K562 (cell line): ENCODE measurements at regions not wholly inside any gene's neighbourhood (a gene's known extent, or its start where the extent isn't known, plus 50 kb on each side); places are given as distances from the start of the nearest gene placed in this dataset.
"Not testable (repeated sequence)": the region's sequence is repeated elsewhere in the genome, so short reads cannot be mapped to it uniquely, and the experiment has no call there.

Source experiments
- ATAC-seq: fragments of 200-7000 bp; cut with Tn5 transposase; 3 replicates; pipeline ENCODE4 v1.9.1; 2020; ENCODE audit warnings: moderate library complexity
- BruUV-seq: library from RNA; stranded (reverse); fragments of 400-500 nt; replicated peaks from 2 replicates; lab custom pipeline; 2021; lab: Mats Ljungman, UMichigan
- CTCF ChIA-PET: fragments of 300-600 bp; formaldehyde crosslinking; extraction: SDS; loops from one replicate; lab custom pipeline; 2021; ENCODE audit warnings: low intra/inter-chr PET ratio; lab: Yijun Ruan, JAX
- POLR2A ChIA-PET: fragments of 300-600, 350-650 bp; sonication (Branson Sonifier 250); formaldehyde crosslinking; extraction: SDS; loops from one replicate; lab custom pipeline; 2021; ENCODE audit warnings: antibody characterized with exemption, inconsistent platforms; lab: Yijun Ruan, JAX
- DNase-seq, 4 experiments: peaks; one replicate each; pipeline versions ENCODE4 v3.0.0 to v3.0.0-alpha.2; 2011 to 2018; ENCODE audit warnings: low spot score in 3 of 4, mixed read lengths in 3 of 4; ENCODE audit errors: extremely low read depth in 1 of 4
- FAIRE-seq: peaks from 2 replicates; lab custom pipeline; 2011; peaks lifted over from hg19 to GRCh38; lab: Jason Lieb, UNC
- H2AFZ ChIP-seq: 2 replicates; pipeline ENCODE4 v1.6.0; 2011; ENCODE audit warnings: low read depth, low read length, control low read depth, inconsistent platforms
- H3K27ac ChIP-seq: fragments of 200-600 bp; 3 replicates; pipeline ENCODE4 v1.8.0; 2011; ENCODE audit warnings: low read depth, mild to moderate bottlenecking, control low read depth, inconsistent platforms, low read length, moderate library complexity, mixed read lengths; ENCODE audit errors: extremely low read depth
- H3K27me3 ChIP-seq, 2 experiments: fragments of 300-600 bp in 1 of 2; 2 replicates in 1 of 2; 3 replicates in 1 of 2; pipeline versions ENCODE4 v1.6.0 to v1.8.0; 2011; ENCODE audit warnings: inconsistent platforms in 2 of 2, low read length in 2 of 2, mild to moderate bottlenecking in 1 of 2, mixed read lengths in 1 of 2, moderate library complexity in 1 of 2; ENCODE audit not compliant: control insufficient read depth in 2 of 2, insufficient read depth in 2 of 2
- H3K36me3 ChIP-seq: fragments of 300-600 bp; 3 replicates; pipeline ENCODE4 v1.8.0; 2011; ENCODE audit warnings: mild to moderate bottlenecking, low read length, inconsistent platforms; ENCODE audit not compliant: control insufficient read depth, insufficient read depth
- H3K4me1 ChIP-seq, 2 experiments: fragments of 200-600 bp in 1 of 2; replicated peaks in 1 of 2; 2 replicates in 1 of 2; 3 replicates in 1 of 2; pipeline versions ENCODE4 v1.5.1 to v1.8.0; 2011; ENCODE audit warnings: inconsistent platforms in 2 of 2, low read length in 2 of 2, mild to moderate bottlenecking in 1 of 2, mixed read lengths in 1 of 2, moderate library complexity in 1 of 2; ENCODE audit not compliant: control insufficient read depth in 2 of 2, insufficient read depth in 2 of 2
- H3K4me2 ChIP-seq: 2 replicates; pipeline ENCODE4 v1.6.1; 2011; ENCODE audit warnings: low read length, control low read depth, inconsistent platforms, mixed read lengths; ENCODE audit not compliant: insufficient read depth
- H3K4me3 ChIP-seq: fragments of 200-600 bp; sonication (generic), shearing (Covaris generic); 2 replicates; pipeline ENCODE4 v1.5.1; 2016; ENCODE audit warnings: control low read depth, inconsistent platforms
- H3K79me2 ChIP-seq: fragments of 200-600 bp; 3 replicates; pipeline ENCODE4 v1.8.0; 2011; ENCODE audit warnings: low read length, inconsistent platforms; ENCODE audit not compliant: control insufficient read depth, insufficient read depth
- H3K9ac ChIP-seq, 2 experiments: 2 replicates each; pipeline versions ENCODE4 v1.6.0 to v1.6.1; 2011; ENCODE audit warnings: low read depth in 2 of 2, low read length in 2 of 2, control low read depth in 1 of 2, inconsistent platforms in 1 of 2, mild to moderate bottlenecking in 1 of 2, mixed read lengths in 1 of 2; ENCODE audit not compliant: insufficient read depth in 1 of 2
- H3K9me1 ChIP-seq: one replicate; pipeline ENCODE4 v1.6.0; 2011; ENCODE audit warnings: inconsistent platforms, mild to moderate bottlenecking, low read length, moderate library complexity; ENCODE audit not compliant: control insufficient read depth, insufficient read depth
- H3K9me3 ChIP-seq: replicated peaks from 2 replicates; pipeline ENCODE4 v1.5.1; 2011; ENCODE audit warnings: low read depth, low read length, inconsistent platforms; ENCODE audit not compliant: control insufficient read depth, insufficient read depth
- H4K20me1 ChIP-seq: replicated peaks from 2 replicates; pipeline ENCODE4 v1.6.1; 2011; ENCODE audit warnings: low read length, inconsistent platforms, mixed read lengths; ENCODE audit not compliant: control insufficient read depth, insufficient read depth
- ARID2 ChIP-seq: fragments of 450-650 bp; IDR thresholded peaks from 2 replicates; pipeline ENCODE4 v1.6.1; 2017; ENCODE audit warnings: antibody characterized with exemption, mild to moderate bottlenecking
- MBD2 ChIP-seq: sonication (generic); IDR thresholded peaks from 2 replicates; pipeline ENCODE4 v1.6.1; 2016; ENCODE audit warnings: low read depth, borderline replicate concordance
- PHB2 ChIP-seq: fragments of 450-650 bp; IDR thresholded peaks from 2 replicates; pipeline ENCODE4 v1.6.1; 2017; ENCODE audit warnings: low read depth
- POLR2AphosphoS5 ChIP-seq: IDR thresholded peaks from 2 replicates; pipeline ENCODE4 v1.6.1; 2011; ENCODE audit warnings: mild to moderate bottlenecking, low read depth, low read length, moderate library complexity; ENCODE audit not compliant: control insufficient read depth, insufficient read depth
- ZNF121 ChIP-seq: sonication (generic); formaldehyde crosslinking; conservative IDR thresholded peaks from 2 replicates; pipeline ENCODE4 v1.8.0; 2022; ENCODE audit warnings: missing genetic modification reagents
- ZNF212 ChIP-seq: fragments of 450-650 bp; formaldehyde crosslinking; IDR thresholded peaks from 2 replicates; pipeline ENCODE4 v1.4.0; 2020; ENCODE audit warnings: mild to moderate bottlenecking
- ZNF274 ChIP-seq: IDR thresholded peaks from 2 replicates; pipeline ENCODE4 v1.6.1; 2011; ENCODE audit warnings: low read depth, mild to moderate bottlenecking, low read length, moderate library complexity, borderline replicate concordance
- ZNF445 ChIP-seq: fragments of 250-450 bp; sonication (Bioruptor Pico); IDR thresholded peaks from 2 replicates; pipeline ENCODE4 v1.4.0; 2020; ENCODE audit warnings: low read depth, mild to moderate bottlenecking, moderate library complexity
- WGBS: fragments of 100-300 bp; shearing (Covaris generic); methylation state at CpG from one replicate; pipeline ENCODE4 v1.1.6; 2016; ENCODE audit warnings: low coverage, mixed read lengths; ENCODE audit not compliant: insufficient coverage; ENCODE audit errors: missing lambda C conversion rate; 5-methylcytosine and 5-hydroxymethylcytosine counted together
- in situ Hi-C: fragments of 300-500 bp; cut with MboI; formaldehyde crosslinking; loops from 4 replicates; pipeline ENCODE4 v1.15.0; 2018; ENCODE audit warnings: inconsistent platforms, mixed read lengths
- intact Hi-C: fragments of 100-400 bp; cut with micrococcal nuclease; formaldehyde crosslinking; loops from 2 replicates; pipeline ENCODE4 v1.14.2; 2022
- TF ChIP-seq, protein P1 (sequence below): sonication (generic); formaldehyde crosslinking; IDR thresholded peaks from 2 replicates; pipeline ENCODE4 v1.8.0; 2023; ENCODE audit warnings: missing genetic modification reagents, mild to moderate bottlenecking, borderline replicate concordance

GRCh38 chr13:83439464-83439863 lies 442.8 kb downstream of the SLITRK1 start:
- ATAC-seq, H2AFZ ChIP-seq, H4K20me1 ChIP-seq, BruUV-seq, H3K27ac ChIP-seq, CTCF ChIA-PET, H3K36me3 ChIP-seq, H3K9me1 ChIP-seq, H3K79me2 ChIP-seq, H3K27me3 ChIP-seq, FAIRE-seq, H3K9ac ChIP-seq, H3K4me3 ChIP-seq, in situ Hi-C loops, H3K9me3 ChIP-seq, intact Hi-C loops, H3K4me1 ChIP-seq, DNase-seq, POLR2A ChIA-PET, H3K4me2 ChIP-seq: not testable (repeated sequence)
- 1% methylated on average over 7 of the region's 12 CpGs for WGBS

- Histone ChIP-seq H3K36me3 (no peaks in the 10 kb centered on the region), H3K9me3 (no peaks in the 10 kb centered on the region), H3K9ac (no peak overlapping the region), H3K4me3 (no peak overlapping the region), H3K4me1 (no peaks in the 10 kb centered on the region), H3K4me2 (no peak overlapping the region), H3K79me2 (no peaks in the 10 kb centered on the region), H4K20me1 (no peaks in the 10 kb centered on the region), H3K9me1 (no peaks in the 10 kb centered on the region), H2AFZ (no peak overlapping the region), H3K27ac (no peak overlapping the region), H3K27me3 (no peaks in the 10 kb centered on the region)
- no TSS peak for BruUV-seq
- intact Hi-C loops (no loop called here), in situ Hi-C loops (no loop called here)
- ChIA-PET CTCF (no interaction called here), POLR2A (no interaction called here)
- ATAC-seq = no peak
- FAIRE-seq = no peak
- no peak for DNase-seq
- 3% methylated on average over 3 of the region's 3 CpGs for WGBS
- no peak for TF ChIP-seq ARID2
- no peak for TF ChIP-seq PHB2
- TF ChIP-seq ZNF445 (CRISPR knock-in tag) = no peak
- no peak for TF ChIP-seq ZNF121 (CRISPR knock-in tag)
- no peak for TF ChIP-seq MBD2
- no peak for TF ChIP-seq ZNF212
- TF ChIP-seq, protein P1, sequence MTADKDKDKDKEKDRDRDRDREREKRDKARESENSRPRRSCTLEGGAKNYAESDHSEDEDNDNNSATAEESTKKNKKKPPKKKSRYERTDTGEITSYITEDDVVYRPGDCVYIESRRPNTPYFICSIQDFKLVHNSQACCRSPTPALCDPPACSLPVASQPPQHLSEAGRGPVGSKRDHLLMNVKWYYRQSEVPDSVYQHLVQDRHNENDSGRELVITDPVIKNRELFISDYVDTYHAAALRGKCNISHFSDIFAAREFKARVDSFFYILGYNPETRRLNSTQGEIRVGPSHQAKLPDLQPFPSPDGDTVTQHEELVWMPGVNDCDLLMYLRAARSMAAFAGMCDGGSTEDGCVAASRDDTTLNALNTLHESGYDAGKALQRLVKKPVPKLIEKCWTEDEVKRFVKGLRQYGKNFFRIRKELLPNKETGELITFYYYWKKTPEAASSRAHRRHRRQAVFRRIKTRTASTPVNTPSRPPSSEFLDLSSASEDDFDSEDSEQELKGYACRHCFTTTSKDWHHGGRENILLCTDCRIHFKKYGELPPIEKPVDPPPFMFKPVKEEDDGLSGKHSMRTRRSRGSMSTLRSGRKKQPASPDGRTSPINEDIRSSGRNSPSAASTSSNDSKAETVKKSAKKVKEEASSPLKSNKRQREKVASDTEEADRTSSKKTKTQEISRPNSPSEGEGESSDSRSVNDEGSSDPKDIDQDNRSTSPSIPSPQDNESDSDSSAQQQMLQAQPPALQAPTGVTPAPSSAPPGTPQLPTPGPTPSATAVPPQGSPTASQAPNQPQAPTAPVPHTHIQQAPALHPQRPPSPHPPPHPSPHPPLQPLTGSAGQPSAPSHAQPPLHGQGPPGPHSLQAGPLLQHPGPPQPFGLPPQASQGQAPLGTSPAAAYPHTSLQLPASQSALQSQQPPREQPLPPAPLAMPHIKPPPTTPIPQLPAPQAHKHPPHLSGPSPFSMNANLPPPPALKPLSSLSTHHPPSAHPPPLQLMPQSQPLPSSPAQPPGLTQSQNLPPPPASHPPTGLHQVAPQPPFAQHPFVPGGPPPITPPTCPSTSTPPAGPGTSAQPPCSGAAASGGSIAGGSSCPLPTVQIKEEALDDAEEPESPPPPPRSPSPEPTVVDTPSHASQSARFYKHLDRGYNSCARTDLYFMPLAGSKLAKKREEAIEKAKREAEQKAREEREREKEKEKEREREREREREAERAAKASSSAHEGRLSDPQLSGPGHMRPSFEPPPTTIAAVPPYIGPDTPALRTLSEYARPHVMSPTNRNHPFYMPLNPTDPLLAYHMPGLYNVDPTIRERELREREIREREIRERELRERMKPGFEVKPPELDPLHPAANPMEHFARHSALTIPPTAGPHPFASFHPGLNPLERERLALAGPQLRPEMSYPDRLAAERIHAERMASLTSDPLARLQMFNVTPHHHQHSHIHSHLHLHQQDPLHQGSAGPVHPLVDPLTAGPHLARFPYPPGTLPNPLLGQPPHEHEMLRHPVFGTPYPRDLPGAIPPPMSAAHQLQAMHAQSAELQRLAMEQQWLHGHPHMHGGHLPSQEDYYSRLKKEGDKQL (CRISPR knock-in tag) = no peak
- no peak for TF ChIP-seq ZNF274
- no peak for TF ChIP-seq POLR2AphosphoS5
Measured at GRCh38 chr13:83423861-83424260, 458.4 kb downstream of the SLITRK1 start.
